GM10266 (cell line): ENCODE measurements at regions not wholly inside any gene's neighbourhood (a gene's known extent, or its start where the extent isn't known, plus 50 kb on each side); places are given as distances from the start of the nearest gene placed in this dataset.
A peak's percentile ranks its signal among the peaks of the same experiment; 100 is the strongest.

ENCODE experiments used
- DNase-seq: peaks from one replicate; pipeline ENCODE4 v3.0.0; 2012; ENCODE audit errors: extremely low spot score
- CTCF ChIP-seq: IDR thresholded peaks from 2 replicates; pipeline ENCODE4 v1.5.1; 2012; ENCODE audit warnings: mild to moderate bottlenecking, low read depth; ENCODE audit not compliant: control insufficient read depth, insufficient read depth; ENCODE audit errors: missing control alignments

- no peak for DNase-seq
- TF ChIP-seq CTCF, result no peak
Measured at GRCh38 chr6:53984581-53984980, 126.7 kb upstream of the MLIP start.

GRCh38 chr6:53985366-53985765 is 125.9 kb upstream of the MLIP start:
- DNase-seq, result no peak
- no peak for TF ChIP-seq CTCF

- peak; percentile 60 for TF ChIP-seq CTCF
- DNase-seq, result peak; percentile 7
Measured at GRCh38 chr6:53986165-53986720, 125.0 kb upstream of the MLIP start.

- TF ChIP-seq CTCF, result no peak
- no peak for DNase-seq
Measured at GRCh38 chr6:53986721-53987521, 124.3 kb upstream of the MLIP start.

- no peak for DNase-seq
- TF ChIP-seq CTCF, result no peak
Measured at GRCh38 chr6:53987522-53987888, 123.7 kb upstream of the MLIP start.

GRCh38 chr6:53989504-53989903 is 121.7 kb upstream of the MLIP start:
- no peak for DNase-seq
- TF ChIP-seq CTCF, result no peak

- no peak for DNase-seq
- no peak for TF ChIP-seq CTCF
Measured at GRCh38 chr6:53992522-53992921, 118.7 kb upstream of the MLIP start.
